Panc1 (cell line): ENCODE measurements at regions not wholly inside any gene's neighbourhood (a gene's known extent, or its start where the extent isn't known, plus 50 kb on each side); places are given as distances from the start of the nearest gene placed in this dataset.

Source experiments
- ATAC-seq: fragments of 200-7000 bp; cut with Tn5 transposase; 2 replicates; pipeline ENCODE4 v1.9.1; 2020; ENCODE audit warnings: mild to moderate bottlenecking, moderate library complexity
- BruUV-seq: library from RNA; stranded (reverse); fragments of 400-500 nt; replicated peaks from 2 replicates; lab custom pipeline; 2021; lab: Mats Ljungman, UMichigan
- CTCF ChIA-PET: fragments of 300-600 bp; sonication (Branson Sonifier 250); formaldehyde crosslinking; loops from one replicate; lab custom pipeline; 2022; ENCODE audit warnings: antibody characterized with exemption; lab: Charles Lee
- POLR2A ChIA-PET: fragments of 300-600 bp; sonication (Branson Sonifier 250); formaldehyde crosslinking; loops from one replicate; lab custom pipeline; 2022; ENCODE audit warnings: antibody characterized with exemption; lab: Charles Lee
- DNase-seq: peaks from one replicate; pipeline ENCODE4 v3.0.0-alpha.2; 2010; ENCODE audit warnings: low read depth, low spot score
- H3K27ac ChIP-seq: 2 replicates; pipeline ENCODE4 v1.5.1; 2011; ENCODE audit warnings: mild to moderate bottlenecking, low read length, inconsistent platforms
- H3K27me3 ChIP-seq: fragments of 200-500 bp; sonication (Bioruptor generic); 2 replicates; pipeline ENCODE4 v1.6.0; 2014; ENCODE audit warnings: low read length, inconsistent platforms; ENCODE audit not compliant: control insufficient read depth, insufficient read depth
- H3K36me3 ChIP-seq: fragments of 200-500 bp; sonication (Bioruptor generic); 2 replicates; pipeline ENCODE4 v1.5.1; 2014; ENCODE audit warnings: inconsistent platforms, mild to moderate bottlenecking, low read length, moderate library complexity; ENCODE audit not compliant: control insufficient read depth, insufficient read depth
- H3K4me1 ChIP-seq: 2 replicates; pipeline ENCODE4 v1.5.1; 2011; ENCODE audit warnings: inconsistent platforms, mild to moderate bottlenecking, low read length, moderate library complexity; ENCODE audit not compliant: control insufficient read depth, insufficient read depth
- H3K4me3 ChIP-seq, 2 experiments: 2 replicates each; pipeline ENCODE4 v1.5.1; 2011 to 2012; ENCODE audit warnings: low read depth in 2 of 2, low read length in 2 of 2, mild to moderate bottlenecking in 2 of 2, inconsistent platforms in 1 of 2, moderate library complexity in 1 of 2
- H3K9me3 ChIP-seq: fragments of 200-500 bp; sonication (Bioruptor generic); 2 replicates; pipeline ENCODE4 v1.5.1; 2014; ENCODE audit warnings: low read depth, mild to moderate bottlenecking, inconsistent platforms, low read length, moderate library complexity; ENCODE audit not compliant: control insufficient read depth, insufficient read depth
- POLR2AphosphoS5 ChIP-seq: IDR thresholded peaks from 2 replicates; pipeline ENCODE4 v1.6.1; 2012; ENCODE audit warnings: mild to moderate bottlenecking, low read depth, low read length, moderate library complexity
- SIN3A ChIP-seq: IDR thresholded peaks from 2 replicates; pipeline ENCODE4 v1.6.1; 2012; ENCODE audit warnings: low read depth, mild to moderate bottlenecking, low read length, moderate library complexity, borderline replicate concordance; ENCODE audit not compliant: insufficient read depth
- TCF7L2 ChIP-seq: IDR thresholded peaks from 2 replicates; pipeline ENCODE4 v1.6.1; 2011; ENCODE audit warnings: mild to moderate bottlenecking, low read depth, low read length, inconsistent platforms
- in situ Hi-C: cut with HindIII; loops from 2 replicates; pipeline ENCODE4 v1.10.0; 2016; ENCODE audit warnings: low sequenced_read_pairs, low pct_unique_long_range_greater_than_20kb
- intact Hi-C: fragments of 100-400 bp; cut with micrococcal nuclease; formaldehyde crosslinking; loops from one replicate; pipeline ENCODE4 v1.10.0; 2022; ENCODE audit not compliant: unreplicated experiment
- TF ChIP-seq, protein P1 (sequence below), 2 experiments: IDR thresholded peaks; 2 replicates each; pipeline ENCODE4 v1.6.1; 2011 to 2012; ENCODE audit warnings: low read depth in 2 of 2, control low read depth in 1 of 2, low read length in 1 of 2, mild to moderate bottlenecking in 1 of 2, moderate library complexity in 1 of 2; ENCODE audit not compliant: insufficient read depth in 1 of 2
- TF ChIP-seq, protein P2 (sequence below): fragments of 450-650 bp; IDR thresholded peaks from 2 replicates; pipeline ENCODE4 v1.5.1; 2017; ENCODE audit warnings: mild to moderate bottlenecking

GRCh38 chr6:48280035-48280620 lies 169.1 kb upstream of the PTCHD4 start:
- BruUV-seq = no TSS peak
- Histone ChIP-seq H3K4me1 (no peaks in the 10 kb centered on the region), H3K9me3 (no peaks in the 10 kb centered on the region), H3K36me3 (no peaks in the 10 kb centered on the region), H3K4me3 (no peak overlapping the region), H3K27ac (no peak overlapping the region), H3K27me3 (no peaks in the 10 kb centered on the region)
- ChIA-PET CTCF (no interaction called here), POLR2A (no interaction called here)
- ATAC-seq (no peak), DNase-seq (no peak)
- in situ Hi-C loops = no loop called here
- no peak for TF ChIP-seq SIN3A
- TF ChIP-seq POLR2AphosphoS5 = no peak
- intact Hi-C loops = no loop called here

DNA sequence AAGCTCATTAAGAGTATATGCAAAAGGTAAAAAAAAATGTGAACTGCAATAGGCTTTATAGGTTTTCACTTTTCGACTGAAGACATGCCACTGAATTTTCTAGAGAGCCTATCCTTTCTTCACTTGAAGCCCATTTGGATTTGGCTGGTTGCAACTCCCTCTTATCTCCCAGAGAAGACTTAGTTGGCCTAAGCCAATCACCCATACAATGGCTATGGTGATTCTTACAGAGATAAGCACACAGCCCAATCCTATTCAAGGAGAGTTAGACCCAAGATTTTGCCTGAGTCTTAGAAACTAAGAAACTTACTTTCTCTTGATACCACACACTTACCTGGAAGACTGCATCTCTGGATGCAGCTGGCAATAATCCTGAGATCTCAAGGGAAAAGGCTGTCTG lies 167.3 kb upstream of the PTCHD4 start:
- no TSS peak for BruUV-seq
- intact Hi-C loops = no loop called here

More for the DNA sequence above, 167.3 kb upstream of the PTCHD4 start:
- Histone ChIP-seq H3K36me3 (no peaks in the 10 kb centered on the region), H3K9me3 (no peaks in the 10 kb centered on the region), H3K4me3 (no peak overlapping the region), H3K27me3 (no peaks in the 10 kb centered on the region), H3K4me1 (no peaks in the 10 kb centered on the region), H3K27ac (no peak overlapping the region)
- in situ Hi-C loops = no loop called here
- ChIA-PET POLR2A (interaction anchor here (0.6 kb wide), 1 partner anchor 40 kb away, joined by 3 read pairs; no protein-coding TSS in a partner anchor), CTCF (no interaction called here)
- TF ChIP-seq POLR2AphosphoS5 = no peak
- TF ChIP-seq, protein P1, sequence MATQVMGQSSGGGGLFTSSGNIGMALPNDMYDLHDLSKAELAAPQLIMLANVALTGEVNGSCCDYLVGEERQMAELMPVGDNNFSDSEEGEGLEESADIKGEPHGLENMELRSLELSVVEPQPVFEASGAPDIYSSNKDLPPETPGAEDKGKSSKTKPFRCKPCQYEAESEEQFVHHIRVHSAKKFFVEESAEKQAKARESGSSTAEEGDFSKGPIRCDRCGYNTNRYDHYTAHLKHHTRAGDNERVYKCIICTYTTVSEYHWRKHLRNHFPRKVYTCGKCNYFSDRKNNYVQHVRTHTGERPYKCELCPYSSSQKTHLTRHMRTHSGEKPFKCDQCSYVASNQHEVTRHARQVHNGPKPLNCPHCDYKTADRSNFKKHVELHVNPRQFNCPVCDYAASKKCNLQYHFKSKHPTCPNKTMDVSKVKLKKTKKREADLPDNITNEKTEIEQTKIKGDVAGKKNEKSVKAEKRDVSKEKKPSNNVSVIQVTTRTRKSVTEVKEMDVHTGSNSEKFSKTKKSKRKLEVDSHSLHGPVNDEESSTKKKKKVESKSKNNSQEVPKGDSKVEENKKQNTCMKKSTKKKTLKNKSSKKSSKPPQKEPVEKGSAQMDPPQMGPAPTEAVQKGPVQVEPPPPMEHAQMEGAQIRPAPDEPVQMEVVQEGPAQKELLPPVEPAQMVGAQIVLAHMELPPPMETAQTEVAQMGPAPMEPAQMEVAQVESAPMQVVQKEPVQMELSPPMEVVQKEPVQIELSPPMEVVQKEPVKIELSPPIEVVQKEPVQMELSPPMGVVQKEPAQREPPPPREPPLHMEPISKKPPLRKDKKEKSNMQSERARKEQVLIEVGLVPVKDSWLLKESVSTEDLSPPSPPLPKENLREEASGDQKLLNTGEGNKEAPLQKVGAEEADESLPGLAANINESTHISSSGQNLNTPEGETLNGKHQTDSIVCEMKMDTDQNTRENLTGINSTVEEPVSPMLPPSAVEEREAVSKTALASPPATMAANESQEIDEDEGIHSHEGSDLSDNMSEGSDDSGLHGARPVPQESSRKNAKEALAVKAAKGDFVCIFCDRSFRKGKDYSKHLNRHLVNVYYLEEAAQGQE (IDR thresholded peaks at IDR 0.05; ENCODE audit: insufficient read depth in 1 of 2, low read depth in 2 of 2, low read length in 1 of 2) = no peak
- no peak for TF ChIP-seq SIN3A
- TF ChIP-seq, protein P2, sequence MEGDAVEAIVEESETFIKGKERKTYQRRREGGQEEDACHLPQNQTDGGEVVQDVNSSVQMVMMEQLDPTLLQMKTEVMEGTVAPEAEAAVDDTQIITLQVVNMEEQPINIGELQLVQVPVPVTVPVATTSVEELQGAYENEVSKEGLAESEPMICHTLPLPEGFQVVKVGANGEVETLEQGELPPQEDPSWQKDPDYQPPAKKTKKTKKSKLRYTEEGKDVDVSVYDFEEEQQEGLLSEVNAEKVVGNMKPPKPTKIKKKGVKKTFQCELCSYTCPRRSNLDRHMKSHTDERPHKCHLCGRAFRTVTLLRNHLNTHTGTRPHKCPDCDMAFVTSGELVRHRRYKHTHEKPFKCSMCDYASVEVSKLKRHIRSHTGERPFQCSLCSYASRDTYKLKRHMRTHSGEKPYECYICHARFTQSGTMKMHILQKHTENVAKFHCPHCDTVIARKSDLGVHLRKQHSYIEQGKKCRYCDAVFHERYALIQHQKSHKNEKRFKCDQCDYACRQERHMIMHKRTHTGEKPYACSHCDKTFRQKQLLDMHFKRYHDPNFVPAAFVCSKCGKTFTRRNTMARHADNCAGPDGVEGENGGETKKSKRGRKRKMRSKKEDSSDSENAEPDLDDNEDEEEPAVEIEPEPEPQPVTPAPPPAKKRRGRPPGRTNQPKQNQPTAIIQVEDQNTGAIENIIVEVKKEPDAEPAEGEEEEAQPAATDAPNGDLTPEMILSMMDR = no peak
- TF ChIP-seq TCF7L2 = no peak
- ATAC-seq (no peak), DNase-seq (no peak)
